H1 (cell line): ENCODE measurements at regions not wholly inside any gene's neighbourhood (a gene's known extent, or its start where the extent isn't known, plus 50 kb on each side); places are given as distances from the start of the nearest gene placed in this dataset.

ENCODE experiments used
- CTCF ChIP-seq, 3 experiments: IDR thresholded peaks; 1 replicate in 2 of 3; 2 replicates in 1 of 3; pipeline versions ENCODE4 v1.5.1 to v1.6.1; 2011; ENCODE audit warnings: low read length in 3 of 3, mild to moderate bottlenecking in 3 of 3, inconsistent platforms in 2 of 3, low read depth in 1 of 3, moderate library complexity in 1 of 3; ENCODE audit not compliant: insufficient read depth in 1 of 3; ENCODE audit errors: control extremely low read depth in 1 of 3
- EZH2 ChIP-seq: fragments of 200-600 bp; sonication (generic); IDR thresholded peaks from 2 replicates; pipeline ENCODE4 v1.7.1; 2012; ENCODE audit warnings: low read depth, mild to moderate bottlenecking, moderate library complexity, low read length, inconsistent platforms; ENCODE audit not compliant: severe bottlenecking
- JUND ChIP-seq: IDR thresholded peaks from 2 replicates; pipeline ENCODE4 v1.6.1; 2011; ENCODE audit warnings: mild to moderate bottlenecking, improper control_type of control experiment, low read length
- POLR2A ChIP-seq, 2 experiments: IDR thresholded peaks; 1 replicate in 1 of 2; 2 replicates in 1 of 2; pipeline ENCODE4 v1.6.1; 2011; ENCODE audit warnings: low read depth in 2 of 2, low read length in 2 of 2, mild to moderate bottlenecking in 2 of 2; ENCODE audit errors: control extremely low read depth in 1 of 2
- POLR2AphosphoS5 ChIP-seq: IDR thresholded peaks from 2 replicates; pipeline ENCODE4 v1.6.1; 2011; ENCODE audit warnings: low read depth, low read length
- SUZ12 ChIP-seq: fragments of 200-600 bp; sonication (generic); IDR thresholded peaks from 2 replicates; pipeline ENCODE4 v1.6.1; 2012; ENCODE audit warnings: mild to moderate bottlenecking, inconsistent platforms, low read length, moderate library complexity, mixed read lengths

- TF ChIP-seq CTCF (IDR thresholded peaks at IDR 0.05; ENCODE audit: control extremely low read depth in 1 of 3, insufficient read depth in 1 of 3, low read depth in 1 of 3, low read length in 3 of 3), result no peak
- no peak for TF ChIP-seq POLR2A (IDR thresholded peaks at IDR 0.05; ENCODE audit: control extremely low read depth in 1 of 2, low read depth in 2 of 2, low read length in 2 of 2)
- no peak for TF ChIP-seq EZH2
- TF ChIP-seq POLR2AphosphoS5, result no peak
- TF ChIP-seq JUND, result no peak
- no peak for TF ChIP-seq SUZ12
Measured at GRCh38 chr1:189693140-189693539, 784.5 kb downstream of the BRINP3 start.
